GM19025 (cell line): ENCODE measurements at regions not wholly inside any gene's neighbourhood (a gene's known extent, or its start where the extent isn't known, plus 50 kb on each side); places are given as distances from the start of the nearest gene placed in this dataset.
"Not testable (repeated sequence)": the region's sequence is repeated elsewhere in the genome, so short reads cannot be mapped to it uniquely, and the experiment has no call there.

Experiments used
- ATAC-seq: cut with Tn5 transposase; IDR thresholded peaks from one replicate; pipeline ENCODE4 v1.9.1; 2021; ENCODE audit warnings: mild to moderate bottlenecking, low read depth, moderate library complexity; ENCODE audit not compliant: unreplicated experiment

GRCh38 chr2:154974041-154974440 lies 275.5 kb downstream of the KCNJ3 start:
- no peak for ATAC-seq

- ATAC-seq, result no peak
Measured at GRCh38 chr2:154963511-154963910, 265.0 kb downstream of the KCNJ3 start.

- ATAC-seq, result no peak
Measured at GRCh38 chr2:154961676-154962075, 263.2 kb downstream of the KCNJ3 start.

GRCh38 chr2:154960802-154961583 lies 262.5 kb downstream of the KCNJ3 start:
- no peak for ATAC-seq

GRCh38 chr2:154952346-154952980 lies 254.0 kb downstream of the KCNJ3 start:
- ATAC-seq, result no peak

GRCh38 chr2:154947416-154947815 lies 248.9 kb downstream of the KCNJ3 start:
- ATAC-seq, result not testable (repeated sequence)

GRCh38 chr2:154945984-154946383 lies 247.5 kb downstream of the KCNJ3 start:
- no peak for ATAC-seq

GRCh38 chr2:154941379-154941778 lies 242.9 kb downstream of the KCNJ3 start:
- no peak for ATAC-seq

- no peak for ATAC-seq
Measured at GRCh38 chr2:154934213-154934612, 235.7 kb downstream of the KCNJ3 start.

- ATAC-seq, result no peak
Measured at GRCh38 chr2:154924531-154924930, 226.0 kb downstream of the KCNJ3 start.

GRCh38 chr2:154914561-154914960 lies 216.1 kb downstream of the KCNJ3 start:
- ATAC-seq, result no peak

GRCh38 chr2:154912215-154912614 lies 213.7 kb downstream of the KCNJ3 start:
- ATAC-seq, result no peak

- no peak for ATAC-seq
Measured at GRCh38 chr2:154911729-154912128, 213.2 kb downstream of the KCNJ3 start.

- no peak for ATAC-seq
Measured at GRCh38 chr2:154910701-154911100, 212.2 kb downstream of the KCNJ3 start.

GRCh38 chr2:154908327-154908726 lies 209.8 kb downstream of the KCNJ3 start:
- no peak for ATAC-seq
